ENCODE measurements at regions not wholly inside any gene's neighbourhood (a gene's known extent, or its start where the extent isn't known, plus 50 kb on each side); places are given as distances from the start of the nearest gene placed in this dataset.

DNA sequence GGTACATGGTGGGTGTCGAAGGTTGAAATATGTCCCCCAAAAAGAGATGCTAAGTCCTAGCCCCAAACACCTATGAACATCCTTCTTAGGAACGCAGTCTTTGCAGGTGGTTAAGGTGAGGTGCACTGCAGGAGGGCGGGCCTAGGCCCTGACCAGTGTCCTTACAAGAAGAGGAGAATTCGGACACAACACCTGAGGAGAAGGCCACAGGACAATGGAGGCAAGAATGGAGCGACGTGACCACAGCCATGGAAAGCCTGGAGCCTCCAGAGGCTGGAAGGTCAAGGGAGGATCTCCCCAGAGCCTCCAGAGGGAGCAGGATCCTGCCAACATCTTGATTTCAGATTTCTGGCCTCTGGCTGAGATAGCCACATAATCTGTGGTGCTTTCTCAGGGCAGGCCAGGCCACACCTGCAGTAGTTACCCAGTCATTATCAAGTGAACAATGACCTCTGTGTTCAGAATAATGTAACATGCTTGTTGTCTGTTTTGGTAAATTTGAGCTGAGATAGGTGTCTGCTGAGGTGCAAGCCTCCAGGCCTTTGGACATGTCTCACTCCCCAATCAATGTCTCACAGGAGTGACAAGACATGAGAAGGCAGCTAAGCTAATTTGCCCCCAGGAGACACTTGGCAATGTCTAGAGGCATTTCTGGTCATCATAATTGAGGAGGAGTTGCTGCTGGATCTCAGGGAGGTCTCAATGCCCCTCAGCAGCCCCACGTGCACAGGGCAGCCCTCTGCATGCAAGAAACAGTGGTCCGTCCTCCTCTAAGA lies 498.9 kb downstream of the BRD1 start:
- DNase-seq, result no peak

DNA sequence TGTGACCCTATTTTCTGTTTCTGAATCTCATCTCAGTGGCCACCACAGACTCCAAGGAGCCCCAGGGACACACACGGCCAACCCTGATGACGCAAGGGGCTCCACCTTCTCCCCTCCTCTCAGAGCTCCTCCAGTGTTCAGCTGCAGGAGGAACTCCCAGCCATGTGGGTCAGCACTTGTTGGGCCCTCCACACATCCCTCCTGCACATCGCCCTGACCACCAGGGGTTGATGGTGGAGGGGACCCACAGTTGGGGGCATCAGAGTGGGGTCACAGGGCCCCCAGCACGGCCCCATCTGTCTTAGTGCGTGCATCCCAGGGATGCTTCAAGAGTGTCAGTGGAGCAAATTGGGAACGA lies 499.6 kb downstream of the BRD1 start:
- DNase-seq, result no peak

DNA sequence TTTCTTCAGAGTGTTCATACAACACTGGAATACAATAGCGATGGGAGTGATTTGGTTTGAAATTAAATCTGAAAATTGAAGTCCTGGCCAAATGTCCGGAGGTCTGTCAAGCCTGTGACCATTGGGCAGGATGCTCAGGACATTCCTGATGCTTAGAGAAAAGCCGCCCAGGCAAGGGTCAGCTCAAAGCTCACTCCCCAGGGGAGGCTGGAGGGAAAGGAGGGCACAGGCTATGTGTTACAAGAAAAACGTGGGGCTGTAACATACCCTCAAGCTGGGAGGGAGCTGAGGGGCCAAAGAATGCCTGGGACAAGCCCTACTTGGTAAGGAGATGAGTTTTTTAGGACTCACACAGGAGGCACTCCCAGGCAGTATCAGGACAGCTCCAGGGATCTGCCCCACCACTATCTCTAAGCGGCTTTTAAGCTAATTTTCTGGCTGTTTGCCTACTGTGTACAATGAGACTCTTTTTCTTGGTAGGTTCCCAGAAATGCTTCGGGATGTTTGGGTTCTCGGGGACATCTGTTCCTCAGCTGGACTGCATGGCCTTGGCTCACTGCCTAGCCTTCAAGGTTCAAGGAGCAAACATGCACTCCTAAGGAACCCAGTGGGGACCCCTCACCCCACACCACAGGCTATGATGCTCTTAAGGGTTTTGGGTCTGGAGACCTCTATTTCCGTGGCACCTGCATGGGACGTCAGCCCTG lies 500.1 kb downstream of the BRD1 start:
- DNase-seq, result no peak

DNA sequence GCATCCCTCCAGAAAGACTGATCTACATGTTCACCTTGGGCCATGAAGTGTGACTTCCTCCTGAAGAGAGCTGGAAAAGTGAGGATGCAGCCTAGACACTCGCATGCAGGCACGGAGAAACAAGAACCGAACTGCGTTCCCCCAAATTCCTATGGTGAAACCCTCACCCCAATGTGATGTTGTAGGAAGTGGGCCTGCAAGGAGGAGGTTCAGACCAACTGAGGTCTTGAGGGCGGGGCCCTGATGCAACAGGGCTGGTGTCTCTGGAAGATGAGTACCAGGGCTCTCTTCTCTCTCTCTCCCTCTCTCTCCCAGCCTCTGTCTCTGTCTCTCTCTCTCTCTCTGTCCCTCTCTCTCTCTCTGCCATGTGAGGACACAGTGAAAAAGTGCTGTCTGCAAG lies 501.1 kb downstream of the BRD1 start:
- DNase-seq, result no peak

DNA sequence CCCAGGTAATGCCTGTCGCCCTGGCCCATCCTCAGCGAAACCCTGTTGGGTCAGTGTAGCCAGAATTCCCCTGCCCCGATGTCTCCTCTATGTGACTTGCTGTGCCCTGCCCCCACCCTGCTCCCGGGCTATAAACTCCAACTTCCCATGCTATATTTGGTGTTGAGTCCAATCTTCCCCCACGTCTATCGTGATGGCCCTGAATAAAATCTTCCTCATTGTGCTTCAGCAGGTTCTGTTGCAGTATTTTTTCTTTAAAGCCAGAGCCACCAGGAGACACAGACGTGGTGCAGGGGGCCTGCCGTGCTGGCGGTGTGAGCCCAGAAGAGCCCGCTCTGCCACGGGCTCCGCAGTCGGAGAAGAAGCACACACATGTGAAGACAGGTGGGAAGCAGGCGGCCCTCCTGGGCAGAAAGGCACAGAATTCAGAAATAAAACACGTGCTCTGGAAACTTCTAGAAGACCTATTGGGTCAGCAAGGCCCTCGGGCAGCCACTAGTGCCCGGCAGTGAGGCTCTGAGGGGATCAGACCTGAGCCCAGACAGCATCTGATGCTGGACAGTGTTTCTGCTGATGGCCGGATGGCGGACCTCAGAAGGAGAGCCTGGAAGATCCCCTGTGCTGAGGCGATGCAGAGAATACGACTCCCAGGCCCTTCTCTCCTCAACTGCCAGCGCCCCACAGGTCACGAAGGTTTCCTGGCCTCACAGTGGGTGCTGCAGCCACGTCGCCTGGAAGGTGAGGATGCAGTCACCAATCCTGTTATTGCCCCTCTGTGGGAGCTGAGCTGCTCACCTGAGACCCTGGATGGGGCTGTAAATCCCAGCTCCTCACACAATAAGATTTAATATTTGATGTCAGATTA lies 501.9 kb downstream of the BRD1 start:
- DNase-seq, result no peak

- DNase-seq, result no peak
Measured at GRCh38 chr22:49324527-49325491, 502.9 kb downstream of the BRD1 start.

DNA sequence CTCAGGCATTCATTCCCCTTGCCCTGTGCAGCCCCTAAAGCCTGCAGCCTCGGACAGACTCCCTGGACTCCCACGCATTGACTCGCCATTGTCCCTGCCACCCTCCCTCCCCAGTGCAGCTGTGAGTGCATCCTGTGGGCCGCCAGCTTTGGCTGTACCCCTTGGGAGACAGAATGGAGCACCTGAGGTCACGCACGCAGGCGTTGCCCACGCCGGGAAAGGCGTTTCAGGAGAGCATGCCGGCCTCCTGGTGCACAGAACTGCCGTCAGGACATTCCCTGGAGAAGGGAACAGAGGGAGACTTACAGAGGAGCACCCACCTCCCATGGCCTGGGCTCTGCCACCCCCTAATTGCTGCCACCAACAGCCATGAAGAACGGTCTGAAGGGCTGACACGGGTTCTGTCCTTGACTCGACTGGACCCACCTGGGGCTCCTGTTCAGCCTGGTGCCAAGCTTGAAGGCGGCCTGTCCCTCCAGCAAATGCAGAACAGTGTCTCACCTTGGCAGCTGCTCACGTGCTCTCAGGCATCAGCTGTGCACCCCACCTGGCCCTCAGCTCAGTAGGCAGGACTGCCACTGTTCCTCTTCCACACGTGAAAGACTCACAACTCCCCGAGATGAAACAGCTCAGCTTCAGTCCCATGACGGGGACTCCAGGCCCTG lies 503.8 kb downstream of the BRD1 start:
- no peak for DNase-seq

- DNase-seq, result no peak
Measured at GRCh38 chr22:49322861-49323622, 504.6 kb downstream of the BRD1 start.

- DNase-seq, result no peak
Measured at GRCh38 chr22:49322231-49322630, 505.4 kb downstream of the BRD1 start.

DNA sequence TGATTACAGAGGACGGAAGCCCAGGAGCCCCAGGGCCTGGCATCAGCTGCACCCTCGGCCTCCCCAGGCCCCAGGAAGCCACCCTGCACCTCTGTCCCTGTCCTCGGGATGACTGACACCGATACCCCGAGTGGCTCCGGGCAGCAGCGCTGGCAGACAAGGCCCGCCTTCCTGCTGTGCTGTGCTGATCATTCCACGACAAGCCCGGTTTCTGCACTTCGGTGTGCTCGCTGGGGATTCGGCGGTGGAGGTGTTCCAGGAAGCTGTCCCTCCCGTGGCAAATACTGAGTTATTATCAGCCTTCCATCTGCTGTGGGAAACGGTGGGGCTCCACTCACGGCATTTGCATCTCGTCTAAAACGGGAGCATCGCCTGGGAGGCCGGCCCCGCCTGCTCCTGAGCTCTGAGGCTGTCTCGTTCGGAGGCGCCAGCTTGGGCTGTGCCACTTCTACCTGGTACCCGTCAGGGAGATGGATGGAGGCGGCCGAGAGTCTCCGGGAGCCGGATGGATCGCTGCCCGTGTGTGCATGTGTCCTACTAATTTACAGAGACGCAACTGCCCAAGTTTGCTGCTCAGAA lies 506.1 kb downstream of the BRD1 start:
- no peak for DNase-seq

DNA sequence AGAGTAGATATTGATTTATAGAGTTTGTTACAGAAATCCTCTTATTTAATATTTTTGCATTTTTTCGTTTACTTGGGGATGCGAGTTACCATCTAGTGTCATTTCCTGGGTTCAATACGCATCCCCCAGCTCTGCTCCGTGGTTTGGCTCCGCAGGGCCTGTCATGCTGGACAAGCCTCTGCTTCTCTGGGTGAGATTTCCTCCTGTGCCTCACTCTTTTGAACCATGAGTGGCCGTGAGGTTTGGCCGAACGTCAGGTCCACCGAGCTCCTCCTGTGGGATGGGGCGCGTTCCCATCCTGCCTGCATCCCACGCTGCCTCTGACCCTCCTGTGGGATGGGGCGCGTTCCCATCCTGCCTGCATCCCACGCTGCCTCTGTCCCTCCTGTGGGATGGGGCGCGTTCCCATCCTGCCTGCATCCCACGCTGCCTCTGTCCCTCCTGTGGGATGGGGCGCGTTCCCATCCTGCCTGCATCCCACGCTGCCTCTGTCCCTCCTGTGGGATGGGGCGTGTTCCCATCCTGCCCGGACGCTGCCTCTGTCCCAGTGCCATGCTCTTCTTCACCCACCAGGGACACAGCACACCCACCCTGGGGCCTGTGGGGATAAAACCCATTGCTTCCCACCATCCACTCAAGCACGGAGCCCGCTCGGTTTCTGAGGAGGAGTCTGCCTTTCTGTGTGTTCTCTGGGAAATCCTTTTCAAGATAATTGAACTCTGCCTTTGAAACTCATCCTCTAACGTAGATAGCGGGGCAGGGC lies 506.8 kb downstream of the BRD1 start:
- no peak for DNase-seq

DNA sequence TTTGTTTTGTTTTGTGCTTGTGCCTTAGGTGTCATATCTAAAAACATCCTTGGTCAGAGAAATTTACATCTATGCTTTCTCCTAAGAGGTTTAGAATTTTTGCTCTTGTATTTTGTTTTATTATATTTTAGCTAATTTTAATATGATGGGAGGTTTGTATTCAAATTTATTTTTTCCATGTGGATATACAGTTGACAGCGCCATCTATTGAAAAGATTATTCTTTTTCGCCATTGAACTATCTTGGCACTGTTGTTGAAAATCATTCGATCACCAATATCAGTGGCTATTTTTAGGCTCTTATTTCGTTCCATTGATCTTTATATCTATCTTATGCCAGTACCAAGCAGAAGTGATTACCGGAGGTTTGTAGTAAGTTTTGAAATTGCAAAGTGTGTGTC lies 510.3 kb downstream of the BRD1 start:
- DNase-seq, result no peak

GRCh38 chr22:49312601-49313000 lies 515.1 kb downstream of the BRD1 start:
- DNase-seq, result no peak

GRCh38 chr22:49310354-49310753 lies 517.3 kb downstream of the BRD1 start:
- no peak for DNase-seq

DNA sequence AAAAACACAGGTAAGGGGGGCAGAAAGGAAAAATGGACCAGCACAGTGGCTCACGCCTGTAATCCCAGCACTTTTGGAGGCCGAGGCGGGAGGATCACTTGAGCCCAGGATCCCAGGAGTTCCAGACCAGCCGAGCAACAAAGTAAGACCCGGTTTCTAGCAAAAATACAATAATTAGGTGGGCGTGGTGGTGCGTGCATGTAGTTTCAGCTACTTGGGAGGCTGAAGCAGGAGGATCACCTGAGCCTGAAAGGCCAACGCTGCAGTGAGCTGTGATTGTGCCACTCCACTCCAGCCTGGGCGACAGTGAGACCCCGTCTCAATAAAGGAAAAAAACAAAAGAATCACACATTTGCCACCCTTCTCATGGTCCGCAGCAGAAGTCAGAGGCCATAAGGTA lies 519.4 kb downstream of the BRD1 start:
- no peak for DNase-seq

DNA sequence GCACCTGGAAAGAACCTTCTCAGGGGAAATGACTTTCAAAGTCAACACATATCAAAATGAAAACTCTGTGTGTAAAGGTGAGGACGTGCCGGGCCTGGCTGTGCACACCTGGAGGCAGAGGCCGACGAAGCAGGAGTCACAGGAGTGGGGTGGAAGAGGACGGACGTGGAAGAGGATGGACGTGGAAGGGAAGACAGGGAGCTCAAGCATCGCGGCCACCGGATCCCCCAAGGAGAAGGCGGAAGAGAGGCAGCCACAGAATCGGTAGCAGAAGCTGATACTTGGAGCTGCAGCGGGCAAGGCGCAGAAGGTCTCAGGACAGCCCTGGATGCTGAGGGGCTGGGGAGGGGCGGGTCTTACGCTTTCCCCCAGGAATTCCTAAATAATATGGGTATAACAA lies 519.8 kb downstream of the BRD1 start:
- no peak for DNase-seq

GRCh38 chr22:49307481-49307830 lies 520.2 kb downstream of the BRD1 start:
- no peak for DNase-seq

GRCh38 chr22:49306632-49307480 lies 520.8 kb downstream of the BRD1 start:
- DNase-seq, result no peak

- DNase-seq, result no peak
Measured at GRCh38 chr22:49305966-49306631, 521.6 kb downstream of the BRD1 start.
